Loucy (cell line): ENCODE measurements at regions not wholly inside any gene's neighbourhood (a gene's known extent, or its start where the extent isn't known, plus 50 kb on each side); places are given as distances from the start of the nearest gene placed in this dataset.

Experiments
- H2AFZ ChIP-seq: fragments of 200-600 bp; sonication (generic); 2 replicates; pipeline ENCODE4 v1.6.0; 2016; ENCODE audit warnings: antibody characterized with exemption, mild to moderate bottlenecking, low read length, moderate library complexity
- H3F3A ChIP-seq: fragments of 200-600 bp; 2 replicates; pipeline ENCODE4 v1.6.0; 2016; ENCODE audit warnings: antibody characterized with exemption, low read depth, mild to moderate bottlenecking
- H3K27me3 ChIP-seq: fragments of 200-600 bp; sonication (generic); 2 replicates; pipeline ENCODE4 v1.6.1; 2014; ENCODE audit warnings: low read length, mild to moderate bottlenecking; ENCODE audit not compliant: insufficient read depth, poor library complexity, severe bottlenecking
- H3K36me3 ChIP-seq: fragments of 200-600 bp; sonication (generic); 2 replicates; pipeline ENCODE4 v1.6.1; 2016; ENCODE audit warnings: low read length; ENCODE audit not compliant: insufficient read depth
- H3K4me1 ChIP-seq: fragments of 200-600 bp; sonication (generic); 2 replicates; pipeline ENCODE4 v1.5.1; 2014; ENCODE audit warnings: low read length, mild to moderate bottlenecking; ENCODE audit not compliant: insufficient read depth, poor library complexity, severe bottlenecking
- H3K4me2 ChIP-seq: fragments of 200-600 bp; sonication (generic); 2 replicates; pipeline ENCODE4 v1.6.0; 2014; ENCODE audit warnings: antibody characterized with exemption, low read length, low read depth, mild to moderate bottlenecking; ENCODE audit not compliant: poor library complexity, severe bottlenecking
- H3K4me3 ChIP-seq: fragments of 200-600 bp; sonication (generic); 2 replicates; pipeline ENCODE4 v1.5.1; 2014; ENCODE audit warnings: low read length, mild to moderate bottlenecking, mixed read lengths; ENCODE audit not compliant: poor library complexity, severe bottlenecking
- H3K79me2 ChIP-seq: fragments of 200-600 bp; sonication (generic); 2 replicates; pipeline ENCODE4 v1.6.1; 2014; ENCODE audit warnings: low read length; ENCODE audit not compliant: insufficient read depth
- H3K9ac ChIP-seq: fragments of 200-600 bp; sonication (generic); 2 replicates; pipeline ENCODE4 v1.6.0; 2014; ENCODE audit warnings: mild to moderate bottlenecking, low read depth, low read length, moderate library complexity; ENCODE audit not compliant: poor library complexity, severe bottlenecking
- H3K9me2 ChIP-seq: fragments of 200-600 bp; sonication (generic); replicated peaks from 2 replicates; pipeline ENCODE4 v1.6.1; 2016; ENCODE audit warnings: low read depth, low read length, mixed read lengths
- H3K9me3 ChIP-seq: fragments of 200-600 bp; sonication (generic); 2 replicates; pipeline ENCODE4 v1.6.1; 2014; ENCODE audit warnings: mild to moderate bottlenecking, antibody characterized with exemption, low read length, low read depth; ENCODE audit not compliant: insufficient read depth
- H4K20me1 ChIP-seq: fragments of 200-600 bp; sonication (generic); 2 replicates; pipeline ENCODE4 v1.6.0; 2014; ENCODE audit warnings: antibody characterized with exemption, low read length, mild to moderate bottlenecking; ENCODE audit not compliant: insufficient read depth, poor library complexity, severe bottlenecking
- CTCF ChIP-seq: fragments of 200-600 bp; sonication (generic); conservative IDR thresholded peaks from 2 replicates; pipeline ENCODE4 v1.5.1; 2014; ENCODE audit warnings: mild to moderate bottlenecking, antibody characterized with exemption, low read length
- EZH2phosphoT487 ChIP-seq: fragments of 200-600 bp; IDR thresholded peaks from 2 replicates; pipeline ENCODE4 v1.6.1; 2018; ENCODE audit warnings: antibody characterized with exemption, mild to moderate bottlenecking, moderate library complexity, borderline replicate concordance

- Histone ChIP-seq H2AFZ (no peak overlapping the region), H3K9me3 (no peaks in the 10 kb centered on the region), H3K4me3 (no peak overlapping the region), H3F3A (no peaks in the 10 kb centered on the region), H3K9me2 (no peaks in the 10 kb centered on the region), H4K20me1 (no peaks in the 10 kb centered on the region), H3K4me2 (no peak overlapping the region), H3K4me1 (no peaks in the 10 kb centered on the region), H3K79me2 (no peaks in the 10 kb centered on the region), H3K27me3 (no peaks in the 10 kb centered on the region), H3K9ac (no peak overlapping the region), H3K36me3 (no peaks in the 10 kb centered on the region)
- TF ChIP-seq CTCF (no peak), EZH2phosphoT487 (no peak)
Measured at GRCh38 chr10:113310347-113310746, 242.5 kb upstream of the HABP2 start.

DNA sequence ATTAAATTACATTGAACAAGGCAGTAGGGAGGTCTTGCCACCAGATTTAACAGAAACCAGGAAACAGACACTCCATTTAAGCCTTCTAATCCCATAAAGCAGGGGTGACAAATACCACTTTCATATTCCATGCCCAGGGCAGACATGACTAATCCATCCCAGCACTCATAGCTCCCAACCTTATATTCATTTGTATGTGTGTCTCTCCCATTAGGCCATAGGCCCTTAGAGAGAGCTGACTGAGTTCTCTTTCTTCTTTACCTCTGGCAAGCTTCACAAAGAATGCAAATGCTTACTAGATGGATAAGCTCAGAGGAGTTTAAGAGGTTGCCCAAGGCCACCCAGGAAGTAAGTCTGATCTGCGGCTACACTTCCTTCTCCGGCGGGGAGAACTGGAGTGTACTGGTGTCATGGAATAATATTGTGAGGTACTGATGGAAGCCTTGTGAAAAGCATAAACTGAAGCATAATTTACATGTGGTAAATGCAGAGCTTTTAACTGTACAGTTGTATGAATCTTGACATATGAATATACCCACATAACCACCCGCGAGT lies 239.7 kb upstream of the HABP2 start:
- Histone ChIP-seq H3F3A (no peaks in the 10 kb centered on the region), H3K79me2 (no peaks in the 10 kb centered on the region), H3K9ac (no peak overlapping the region), H3K36me3 (no peaks in the 10 kb centered on the region), H4K20me1 (no peaks in the 10 kb centered on the region), H3K9me2 (no peaks in the 10 kb centered on the region), H3K4me3 (no peak overlapping the region), H3K9me3 (no peaks in the 10 kb centered on the region), H3K27me3 (no peaks in the 10 kb centered on the region), H3K4me2 (no peak overlapping the region), H3K4me1 (no peaks in the 10 kb centered on the region), H2AFZ (no peak overlapping the region)
- TF ChIP-seq CTCF (no peak), EZH2phosphoT487 (no peak)

DNA sequence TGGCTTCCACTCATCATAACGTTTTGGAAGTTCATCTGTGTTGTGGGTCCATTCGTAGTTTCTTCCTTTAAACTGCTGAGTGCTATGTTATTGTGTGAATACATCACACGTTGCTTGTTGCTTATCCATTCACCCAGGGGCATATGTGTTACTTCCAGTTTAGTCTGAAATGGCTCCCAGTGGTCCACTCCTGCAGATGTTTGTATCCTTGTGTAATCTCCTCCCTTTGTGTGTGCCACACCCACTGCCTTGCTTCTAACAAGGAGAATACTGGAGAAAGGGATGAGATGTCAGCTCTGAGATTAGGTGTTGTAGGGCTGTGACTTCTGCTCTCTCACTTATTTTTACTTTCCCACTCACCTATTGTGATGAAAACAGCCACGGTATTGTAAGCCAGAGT lies 239.1 kb upstream of the HABP2 start:
- no peak for TF ChIP-seq CTCF
- TF ChIP-seq EZH2phosphoT487 = no peak
- Histone ChIP-seq H3K4me3 (no peak overlapping the region), H3K36me3 (no peaks in the 10 kb centered on the region), H3K4me1 (no peaks in the 10 kb centered on the region), H3F3A (no peaks in the 10 kb centered on the region), H3K9me2 (no peaks in the 10 kb centered on the region), H3K79me2 (no peaks in the 10 kb centered on the region), H2AFZ (no peak overlapping the region), H3K9me3 (no peaks in the 10 kb centered on the region), H3K27me3 (no peaks in the 10 kb centered on the region), H3K9ac (no peak overlapping the region), H3K4me2 (no peak overlapping the region), H4K20me1 (no peaks in the 10 kb centered on the region)
